HG03280 (cell line): ENCODE measurements at regions not wholly inside any gene's neighbourhood (a gene's known extent, or its start where the extent isn't known, plus 50 kb on each side); places are given as distances from the start of the nearest gene placed in this dataset.

Source experiments
- ATAC-seq: cut with Tn5 transposase; IDR thresholded peaks from one replicate; pipeline ENCODE4 v1.9.1; 2021; ENCODE audit warnings: mild to moderate bottlenecking, moderate library complexity; ENCODE audit not compliant: unreplicated experiment

DNA sequence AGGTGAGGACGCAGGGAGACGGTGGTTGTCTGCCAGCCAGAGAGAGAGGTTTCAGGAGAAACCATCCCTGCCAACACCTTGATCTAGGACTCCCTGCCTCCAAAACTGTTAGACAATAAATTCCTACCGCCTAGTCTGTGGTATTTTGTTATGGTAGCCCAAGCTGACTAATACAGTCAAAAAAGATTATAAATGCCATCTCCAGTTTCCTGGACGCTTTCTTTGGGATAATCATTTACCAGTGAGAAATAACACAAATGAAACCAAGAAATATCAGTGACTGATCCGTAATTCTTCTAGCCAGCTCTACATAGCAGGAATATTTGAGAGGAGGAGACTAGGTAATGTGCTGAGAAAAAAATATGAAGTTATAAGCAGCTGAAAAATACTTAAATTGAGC lies 707.8 kb upstream of the LMCD1 start:
- no peak for ATAC-seq

DNA sequence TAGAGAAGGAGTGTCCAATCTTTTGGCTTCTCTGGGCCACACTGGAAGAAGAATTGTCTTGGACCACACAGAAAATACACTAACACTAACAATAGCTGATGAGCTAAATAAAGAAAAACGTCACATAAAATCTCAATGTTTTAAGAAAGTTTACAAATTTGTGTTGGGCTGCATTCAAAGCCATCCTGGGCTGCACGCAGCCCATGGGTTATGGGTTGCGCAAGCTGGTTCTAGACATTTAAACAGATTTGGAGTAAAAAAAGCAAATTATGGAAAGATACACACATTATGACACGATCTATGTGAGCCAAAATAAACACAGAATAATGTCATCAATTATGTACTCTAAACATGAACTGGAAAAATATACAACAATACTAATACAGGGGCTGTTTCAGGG lies 703.3 kb upstream of the LMCD1 start:
- ATAC-seq, result no peak

GRCh38 chr3:7800006-7800780 lies 701.4 kb upstream of the LMCD1 start:
- ATAC-seq, result no peak

DNA sequence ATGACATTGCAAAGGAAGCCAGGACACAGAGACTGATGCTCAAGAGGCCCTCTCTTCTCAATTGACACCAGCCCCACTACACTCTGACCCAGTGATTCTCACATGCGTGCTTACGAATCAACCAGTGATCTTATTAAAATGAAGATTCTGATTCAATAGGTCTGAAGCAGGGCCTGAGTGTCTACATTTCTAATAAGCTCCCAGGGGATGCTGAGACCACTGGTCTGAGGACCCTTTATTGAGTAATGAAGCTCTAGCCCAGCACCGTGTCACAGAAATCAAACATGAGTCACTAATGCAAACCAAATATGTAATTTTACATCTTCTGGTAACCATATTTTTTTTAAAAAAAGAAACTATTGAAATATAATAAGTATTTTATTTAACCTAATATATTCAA lies 689.1 kb upstream of the LMCD1 start:
- ATAC-seq, result no peak

- no peak for ATAC-seq
Observed at GRCh38 chr3:7813365-7813764, 688.3 kb upstream of the LMCD1 start.

GRCh38 chr3:7817239-7817638 lies 684.4 kb upstream of the LMCD1 start:
- no peak for ATAC-seq

GRCh38 chr3:7820969-7821368 lies 680.7 kb upstream of the LMCD1 start:
- no peak for ATAC-seq

DNA sequence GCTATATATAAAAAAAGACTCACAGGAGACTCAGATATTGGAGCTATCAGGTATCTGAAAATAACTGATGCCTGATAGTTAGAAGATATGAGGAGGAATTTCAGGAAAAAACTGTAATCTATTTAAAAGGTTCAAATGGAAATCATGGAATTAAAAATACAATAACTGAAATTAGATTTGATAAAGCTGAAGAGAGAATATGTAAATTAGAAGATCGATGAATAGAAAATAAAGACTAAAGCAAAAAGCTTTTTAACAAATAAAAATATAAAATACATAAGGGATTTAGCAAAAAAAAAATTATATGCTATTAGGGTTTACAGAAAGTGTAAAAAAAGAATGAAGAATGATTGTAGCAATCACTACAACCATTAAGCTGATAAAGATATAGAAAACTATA lies 679.8 kb upstream of the LMCD1 start:
- ATAC-seq, result no peak

- no peak for ATAC-seq
Observed at GRCh38 chr3:7841451-7841850, 660.2 kb upstream of the LMCD1 start.

- ATAC-seq, result no peak
Observed at GRCh38 chr3:7843441-7843840, 658.2 kb upstream of the LMCD1 start.

DNA sequence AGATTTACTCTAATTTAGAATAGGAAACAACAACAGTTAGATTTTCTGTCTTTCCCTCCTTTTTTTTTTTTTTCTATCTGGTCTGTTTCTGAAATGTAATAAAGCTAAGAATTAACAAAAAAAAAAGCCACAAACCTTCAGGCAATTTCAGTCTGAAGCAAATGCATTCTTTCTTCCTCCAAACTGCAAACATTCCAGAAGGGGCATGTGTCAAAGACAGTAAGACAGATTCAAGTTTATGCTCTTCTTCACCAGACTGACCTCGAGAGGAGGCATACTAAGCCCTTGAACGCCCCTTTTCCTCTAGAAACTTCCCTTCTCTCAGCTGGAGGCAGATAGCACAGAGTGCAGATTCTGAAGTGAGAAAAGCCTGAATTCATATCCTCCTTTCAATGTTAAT lies 654.6 kb upstream of the LMCD1 start:
- ATAC-seq, result no peak

GRCh38 chr3:7847521-7847920 lies 654.1 kb upstream of the LMCD1 start:
- ATAC-seq, result no peak

DNA sequence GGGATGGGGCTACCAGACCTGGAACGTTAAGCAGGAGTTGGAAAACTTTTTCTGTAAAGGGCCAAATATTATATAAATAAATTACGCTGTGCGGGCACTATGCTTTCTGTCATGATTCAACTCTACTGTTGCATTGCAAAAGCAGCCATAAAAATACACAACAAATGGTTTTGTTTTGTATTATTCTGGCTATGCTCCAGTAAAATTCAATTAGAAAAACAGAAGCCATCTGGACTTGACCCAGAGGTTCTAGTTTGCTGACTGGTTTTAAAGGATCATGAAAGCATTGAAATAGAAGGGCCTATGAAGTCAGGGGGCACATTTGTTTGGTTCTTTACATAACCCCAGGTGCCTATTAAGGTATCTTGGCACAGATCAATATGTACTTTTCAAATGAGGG lies 647.4 kb upstream of the LMCD1 start:
- no peak for ATAC-seq

- ATAC-seq, result no peak
Observed at GRCh38 chr3:7854721-7855120, 646.9 kb upstream of the LMCD1 start.

DNA sequence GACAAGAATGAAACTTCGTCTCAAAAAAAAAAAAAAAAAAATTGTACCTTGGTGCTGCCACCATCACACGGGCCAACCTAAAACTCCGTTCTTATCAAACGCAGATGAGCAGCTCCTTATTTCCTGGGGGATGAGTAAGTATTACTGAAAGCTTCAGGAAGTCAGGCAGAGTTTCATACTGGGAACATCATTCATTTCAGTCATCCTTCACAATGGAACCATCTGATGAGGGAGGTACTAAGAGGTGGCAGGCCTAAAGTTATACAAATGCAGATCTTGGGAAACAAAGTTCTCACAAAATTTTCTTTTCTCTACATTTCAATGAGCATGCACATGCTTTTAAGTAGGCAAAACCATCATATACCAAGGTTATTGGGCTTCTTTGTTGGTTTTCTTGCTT lies 636.0 kb upstream of the LMCD1 start:
- ATAC-seq, result no peak

DNA sequence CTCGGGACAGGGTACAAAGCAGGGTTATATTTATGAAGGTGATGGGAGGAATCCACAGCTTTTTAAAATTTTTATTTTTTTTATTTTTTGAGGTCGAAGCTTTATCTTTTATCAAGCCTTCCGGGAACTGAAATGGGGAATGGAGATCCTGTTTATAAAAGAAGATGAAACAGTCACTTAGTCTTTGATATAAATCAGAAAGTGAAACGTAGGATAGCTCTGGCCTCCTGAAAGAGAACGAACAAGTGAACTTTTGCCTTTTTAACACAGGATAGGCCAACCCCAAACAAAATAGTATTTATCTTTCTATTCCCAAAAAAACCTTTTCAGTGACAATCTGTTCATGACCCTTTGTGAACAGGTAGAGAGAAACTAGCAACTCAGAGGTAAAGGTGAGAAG lies 634.0 kb upstream of the LMCD1 start:
- no peak for ATAC-seq

DNA sequence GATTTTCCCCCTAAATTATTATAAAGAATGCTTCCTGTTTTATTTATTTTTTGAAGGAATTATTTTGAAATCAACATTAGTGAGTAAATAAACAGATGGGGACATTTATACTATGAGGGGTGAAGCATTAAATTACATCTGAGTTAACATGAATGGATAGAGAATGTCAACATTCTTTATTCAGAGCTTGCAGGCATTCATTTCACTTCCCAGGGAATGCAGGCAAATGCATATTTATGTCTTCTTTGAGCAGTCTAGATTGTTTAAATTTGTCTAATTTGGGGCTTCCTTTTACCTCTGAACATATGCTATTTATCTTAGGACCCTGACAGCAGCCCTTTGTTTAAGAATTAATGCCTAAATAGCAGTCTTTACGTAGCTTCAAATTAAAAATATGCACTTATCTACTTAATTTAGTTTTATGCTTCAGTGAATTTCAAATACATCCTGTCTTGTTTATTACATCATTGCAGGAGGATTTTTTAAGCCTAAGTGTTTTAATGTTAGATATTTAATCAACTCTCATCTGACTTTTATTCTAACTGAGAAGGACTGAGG lies 630.5 kb upstream of the LMCD1 start:
- no peak for ATAC-seq

DNA sequence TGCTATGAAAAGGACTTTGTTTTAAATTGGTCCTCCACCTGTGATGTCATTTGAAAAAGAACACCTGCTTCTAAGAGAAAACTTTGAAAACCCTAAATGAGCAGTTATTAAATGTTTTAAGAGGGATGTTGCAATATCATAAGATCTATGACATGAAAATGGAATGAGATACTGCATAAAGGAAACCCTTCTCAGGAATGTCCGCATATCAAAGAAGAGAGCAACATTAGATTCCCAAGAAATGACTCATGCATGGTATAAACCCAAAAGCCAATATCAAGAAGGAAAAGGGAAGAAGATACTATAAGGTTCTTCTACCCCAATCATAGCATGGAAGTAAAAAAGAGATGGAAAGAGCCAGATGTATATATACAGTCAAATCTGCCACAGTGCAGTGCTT lies 627.5 kb upstream of the LMCD1 start:
- no peak for ATAC-seq

DNA sequence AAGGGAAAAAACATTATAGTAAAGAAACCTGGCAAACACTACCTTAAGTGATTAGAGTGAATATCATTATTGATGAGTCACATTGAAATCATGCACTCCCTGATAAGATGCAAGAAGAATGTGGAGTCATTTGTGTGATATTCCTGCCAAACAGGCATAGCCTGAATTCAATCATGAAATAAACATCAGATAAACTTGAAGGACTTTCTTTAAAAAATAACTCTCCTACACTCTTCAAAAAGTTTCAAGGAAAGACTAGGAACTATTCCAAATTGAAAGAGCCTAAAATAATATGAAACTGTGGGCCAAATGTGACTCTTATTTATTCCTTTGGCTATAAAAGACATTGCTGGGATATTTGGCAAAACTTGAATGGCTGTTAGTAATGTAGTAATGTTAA lies 625.7 kb upstream of the LMCD1 start:
- no peak for ATAC-seq

GRCh38 chr3:7876741-7877297 lies 624.8 kb upstream of the LMCD1 start:
- no peak for ATAC-seq

DNA sequence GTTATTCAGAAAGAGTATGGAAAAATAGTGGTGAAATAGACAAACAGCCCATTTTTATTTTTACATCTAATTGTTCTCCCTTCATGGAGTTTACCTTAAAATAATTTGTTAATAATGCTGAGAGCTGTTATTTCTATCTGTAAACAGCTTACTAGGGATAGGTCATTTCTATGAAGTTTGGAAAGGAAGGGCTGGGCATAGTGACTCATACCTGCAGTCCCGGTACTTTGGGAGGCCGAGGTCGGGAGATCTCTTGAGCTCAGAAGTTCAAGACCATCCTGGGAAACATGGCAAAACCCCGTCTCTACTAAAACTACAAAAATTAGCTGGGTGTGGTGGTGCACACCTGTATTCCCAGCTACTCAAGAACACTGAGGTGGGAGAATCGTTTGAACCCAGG lies 624.3 kb upstream of the LMCD1 start:
- no peak for ATAC-seq

- ATAC-seq, result no peak
Observed at GRCh38 chr3:7879572-7879971, 622.1 kb upstream of the LMCD1 start.

DNA sequence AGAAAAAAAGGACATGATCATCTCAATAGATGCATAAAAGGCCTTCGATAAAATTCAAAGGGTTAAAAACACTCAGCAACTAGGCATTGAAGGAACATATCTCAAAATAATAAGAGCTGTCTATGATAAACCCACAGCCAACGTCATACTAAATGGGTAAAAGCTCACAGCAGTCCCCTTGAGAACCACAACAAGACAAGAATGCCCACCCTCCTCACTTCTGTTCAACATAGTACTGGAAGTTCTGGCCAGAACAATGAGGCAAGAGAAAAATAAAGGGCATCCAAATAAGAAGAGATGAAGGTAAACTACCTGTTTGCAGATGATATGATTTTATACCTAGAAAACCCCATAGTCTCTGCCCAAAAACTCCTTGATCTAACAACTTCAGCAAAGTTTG lies 619.7 kb upstream of the LMCD1 start:
- ATAC-seq, result no peak
